GM12878 (cell line): ENCODE measurements at regions not wholly inside any gene's neighbourhood (a gene's known extent, or its start where the extent isn't known, plus 50 kb on each side); places are given as distances from the start of the nearest gene placed in this dataset.

ENCODE experiments used
- ATAC-seq: fragments of 200-7000 bp; cut with Tn5 transposase; 3 replicates; pipeline ENCODE4 v1.9.1; 2020; ENCODE audit warnings: mild to moderate bottlenecking, moderate library complexity
- BruUV-seq: library from RNA; stranded (reverse); fragments of 400-500 nt; replicated peaks from 2 replicates; lab custom pipeline; 2021; lab: Mats Ljungman, UMichigan
- CTCF ChIA-PET: fragments of 300-600 bp; sonication (Branson Sonifier 250); formaldehyde crosslinking; extraction: SDS; loops from one replicate; lab custom pipeline; 2021; ENCODE audit warnings: inconsistent platforms; lab: Yijun Ruan, JAX
- POLR2A ChIA-PET: fragments of 350-600 bp; formaldehyde crosslinking; extraction: SDS; loops from one replicate; lab custom pipeline; 2021; ENCODE audit warnings: inconsistent platforms; lab: Charles Lee
- RAD21 ChIA-PET: fragments of 300-600 bp; sonication (Branson Sonifier 250); formaldehyde crosslinking; loops from one replicate; lab custom pipeline; 2023; ENCODE audit warnings: antibody characterized with exemption; ENCODE audit not compliant: unreplicated experiment; lab: Charles Lee
- SMC1A ChIA-PET: fragments of 300-600 bp; sonication (Branson Sonifier 250); formaldehyde crosslinking; loops from one replicate; lab custom pipeline; 2023; ENCODE audit not compliant: unreplicated experiment, uncharacterized antibody; lab: Charles Lee
- DNase-seq: peaks from one replicate; pipeline ENCODE4 v3.0.0-alpha.2; 2011; ENCODE audit warnings: low read depth, low spot score
- FAIRE-seq: peaks from 3 replicates; lab custom pipeline; 2011; peaks lifted over from hg19 to GRCh38; lab: Jason Lieb, UNC
- H2AFZ ChIP-seq: 2 replicates; pipeline ENCODE4 v1.6.0; 2011; ENCODE audit warnings: low read depth, low read length, control low read depth; ENCODE audit not compliant: control insufficient read depth
- H3K27ac ChIP-seq: 2 replicates; pipeline ENCODE4 v1.5.1; 2011; ENCODE audit warnings: control low read depth; ENCODE audit not compliant: control insufficient read depth, insufficient read depth
- H3K27me3 ChIP-seq, 2 experiments: replicated peaks in 1 of 2; 2 replicates each; pipeline versions ENCODE4 v1.6.0 to v1.6.1; 2011; ENCODE audit warnings: low read length in 1 of 2; ENCODE audit not compliant: control insufficient read depth in 2 of 2, insufficient read depth in 2 of 2
- H3K36me3 ChIP-seq, 2 experiments: 2 replicates each; pipeline ENCODE4 v1.5.1; 2011; ENCODE audit warnings: low read length in 1 of 2; ENCODE audit not compliant: control insufficient read depth in 2 of 2, insufficient read depth in 2 of 2
- H3K4me1 ChIP-seq: 2 replicates; pipeline ENCODE4 v1.6.1; 2011; ENCODE audit warnings: mild to moderate bottlenecking, low read length, moderate library complexity, mixed read lengths; ENCODE audit not compliant: control insufficient read depth, insufficient read depth
- H3K4me2 ChIP-seq: 2 replicates; pipeline ENCODE4 v1.6.0; 2011; ENCODE audit warnings: control low read depth; ENCODE audit not compliant: control insufficient read depth, insufficient read depth
- H3K4me3 ChIP-seq: fragments of 200-600 bp; sonication (generic); 2 replicates; pipeline ENCODE4 v1.5.1; 2016
- H3K79me2 ChIP-seq: 2 replicates; pipeline ENCODE4 v1.6.0; 2011; ENCODE audit warnings: low read length; ENCODE audit not compliant: control insufficient read depth, insufficient read depth
- H3K9ac ChIP-seq: 2 replicates; pipeline ENCODE4 v1.8.0; 2011; ENCODE audit warnings: low read length, control low read depth, mixed read lengths; ENCODE audit not compliant: control insufficient read depth, insufficient read depth
- H3K9me3 ChIP-seq: replicated peaks from 3 replicates; pipeline ENCODE4 v1.5.1; 2011; ENCODE audit warnings: mild to moderate bottlenecking, low read length; ENCODE audit not compliant: control insufficient read depth, insufficient read depth
- H4K20me1 ChIP-seq: 2 replicates; pipeline ENCODE4 v1.6.0; 2011; ENCODE audit not compliant: control insufficient read depth, insufficient read depth
- BCL11A ChIP-seq: IDR thresholded peaks from 2 replicates; pipeline ENCODE4 v1.6.1; 2011; ENCODE audit warnings: low read depth, low read length
- CEBPB ChIP-seq, 2 experiments: fragments of 150-350 bp in 1 of 2; IDR thresholded peaks; 2 replicates each; pipeline ENCODE4 v1.6.1; 2012 to 2014; ENCODE audit warnings: low read depth in 2 of 2, low read length in 2 of 2, borderline replicate concordance in 1 of 2, inconsistent platforms in 1 of 2
- JUNB ChIP-seq: IDR thresholded peaks from 2 replicates; pipeline ENCODE4 v1.6.1; 2016; ENCODE audit warnings: antibody characterized with exemption, mild to moderate bottlenecking
- MTA2 ChIP-seq: fragments of 450-650 bp; IDR thresholded peaks from 2 replicates; pipeline ENCODE4 v1.6.1; 2016; ENCODE audit warnings: low read depth, mild to moderate bottlenecking, moderate library complexity
- NFXL1 ChIP-seq: fragments of 450-650 bp; IDR thresholded peaks from 2 replicates; pipeline ENCODE4 v1.6.1; 2017; ENCODE audit warnings: antibody characterized with exemption, mild to moderate bottlenecking, borderline replicate concordance
- RUNX3 ChIP-seq: IDR thresholded peaks from 2 replicates; pipeline ENCODE4 v1.6.1; 2012; ENCODE audit warnings: low read length, inconsistent platforms
- ZNF592 ChIP-seq: fragments of 450-650 bp; IDR thresholded peaks from 2 replicates; pipeline ENCODE4 v1.6.1; 2017; ENCODE audit warnings: mild to moderate bottlenecking, moderate library complexity
- WGBS: methylation state at CpG from one replicate; pipeline ENCODE4 v1.1.6; 2016; ENCODE audit warnings: low lambda C conversion rate; ENCODE audit not compliant: insufficient replicate concordance, insufficient coverage; ENCODE audit errors: missing lambda C conversion rate; 5-methylcytosine and 5-hydroxymethylcytosine counted together
- in situ Hi-C: fragments of 300-500 bp; cut with MboI; formaldehyde crosslinking; loops from 9 replicates; pipeline ENCODE4 v1.14.3; 2018; ENCODE audit warnings: mixed read lengths
- intact Hi-C: fragments of 100-400 bp; cut with micrococcal nuclease; formaldehyde crosslinking; loops from one replicate; pipeline ENCODE4 v1.14.2; 2022; ENCODE audit not compliant: unreplicated experiment
- TF ChIP-seq, protein P1 (sequence below): fragments of 450-650 bp; conservative IDR thresholded peaks from 2 replicates; pipeline ENCODE4 v1.6.1; 2017; ENCODE audit warnings: mild to moderate bottlenecking, moderate library complexity

DNA sequence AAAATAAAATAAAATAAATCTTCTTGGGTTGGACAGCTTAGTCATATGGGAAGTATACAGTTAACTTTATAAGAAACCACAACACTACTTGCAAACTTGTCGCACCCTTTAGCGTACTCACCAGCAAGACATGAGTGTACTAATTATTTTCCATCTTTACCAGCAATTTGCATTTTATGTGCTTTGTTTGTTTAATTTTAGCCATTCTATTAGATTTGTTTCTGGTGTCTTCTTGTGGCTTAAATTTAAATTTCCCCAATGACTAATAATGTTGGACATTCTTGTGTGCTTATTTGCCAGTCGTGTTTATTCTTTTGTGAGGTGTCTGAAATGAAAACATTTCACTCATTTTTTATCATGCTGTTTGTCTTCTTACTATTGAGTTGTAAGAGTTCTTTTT lies 1172.2 kb upstream of the CITED2 start:
- Histone ChIP-seq H3K79me2 (no peaks in the 10 kb centered on the region), H3K9me3 (no peaks in the 10 kb centered on the region), H3K4me1 (no peaks in the 10 kb centered on the region), H3K36me3 (no peaks in the 10 kb centered on the region), H3K27ac (no peak overlapping the region), H2AFZ (no peak overlapping the region), H3K4me3 (no peak overlapping the region), H3K27me3 (no peaks in the 10 kb centered on the region), H3K9ac (no peak overlapping the region), H4K20me1 (no peaks in the 10 kb centered on the region), H3K4me2 (no peak overlapping the region)
- ChIA-PET SMC1A (interaction anchor here (0.6 to 3.0 kb wide), 2 partner anchors 10 to 25 kb away, joined by 3 to 12 read pairs; no protein-coding TSS in a partner anchor), CTCF (interaction anchor here (0.6 kb wide), 1 partner anchor 42 kb away, joined by 3 read pairs; no protein-coding TSS in a partner anchor), POLR2A (no interaction called here), RAD21 (interaction anchor here (0.7 kb wide), 1 partner anchor 8 kb away, joined by 3 read pairs; no protein-coding TSS in a partner anchor)
- no peak for FAIRE-seq
- no peak for DNase-seq
- no peak for ATAC-seq
- no TSS peak for BruUV-seq
- intact Hi-C loops: loop anchor here (10.0 kb wide), 3 partner anchors 348 to 1018 kb away; no protein-coding TSS in a partner anchor
- TF ChIP-seq RUNX3 (0 out of 2 replicates have a peak, but pooled peaks have one; percentile 28), BCL11A (0 out of 2 replicates have a peak, but pooled peaks have one; percentile 22), ZNF592 (no peak), CEBPB (IDR thresholded peaks at IDR 0.05; ENCODE audit: borderline replicate concordance in 1 of 2, low read depth in 2 of 2, low read length in 2 of 2) (no peak), NFXL1 (no peak), MTA2 (peak; percentile 66), JUNB (no peak; the same call in 1 of the 2 replicates)
- TF ChIP-seq, protein P1, sequence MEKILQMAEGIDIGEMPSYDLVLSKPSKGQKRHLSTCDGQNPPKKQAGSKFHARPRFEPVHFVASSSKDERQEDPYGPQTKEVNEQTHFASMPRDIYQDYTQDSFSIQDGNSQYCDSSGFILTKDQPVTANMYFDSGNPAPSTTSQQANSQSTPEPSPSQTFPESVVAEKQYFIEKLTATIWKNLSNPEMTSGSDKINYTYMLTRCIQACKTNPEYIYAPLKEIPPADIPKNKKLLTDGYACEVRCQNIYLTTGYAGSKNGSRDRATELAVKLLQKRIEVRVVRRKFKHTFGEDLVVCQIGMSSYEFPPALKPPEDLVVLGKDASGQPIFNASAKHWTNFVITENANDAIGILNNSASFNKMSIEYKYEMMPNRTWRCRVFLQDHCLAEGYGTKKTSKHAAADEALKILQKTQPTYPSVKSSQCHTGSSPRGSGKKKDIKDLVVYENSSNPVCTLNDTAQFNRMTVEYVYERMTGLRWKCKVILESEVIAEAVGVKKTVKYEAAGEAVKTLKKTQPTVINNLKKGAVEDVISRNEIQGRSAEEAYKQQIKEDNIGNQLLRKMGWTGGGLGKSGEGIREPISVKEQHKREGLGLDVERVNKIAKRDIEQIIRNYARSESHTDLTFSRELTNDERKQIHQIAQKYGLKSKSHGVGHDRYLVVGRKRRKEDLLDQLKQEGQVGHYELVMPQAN: no peak
- WGBS: 49% methylated on average over 3 of the region's 3 CpGs
- in situ Hi-C loops: no loop called here
